ENCODE measurements at regions not wholly inside any gene's neighbourhood (a gene's known extent, or its start where the extent isn't known, plus 50 kb on each side); places are given as distances from the start of the nearest gene placed in this dataset.
"Not testable (repeated sequence)": the region's sequence is repeated elsewhere in the genome, so short reads cannot be mapped to it uniquely, and the experiment has no call there.

- H3K9me3 Mint-ChIP-seq (ENCODE audit: unreplicated experiment) = peaks cover 1% of the 10 kb centered on the region
- Histone ChIP-seq H3K36me3 (ENCODE audit: insufficient read depth, low read length) (no peaks in the 10 kb centered on the region), H3K79me2 (ENCODE audit: insufficient read depth, low read length) (no peaks in the 10 kb centered on the region), H3K27me3 (ENCODE audit: insufficient read depth, low read length) (no peaks in the 10 kb centered on the region), H3K4me2 (ENCODE audit: low read length) (peak overlapping the region; percentile 60), H4K20me1 (ENCODE audit: insufficient read depth, low read length) (no peaks in the 10 kb centered on the region), H3K9ac (ENCODE audit: low read length) (no peak overlapping the region), H2AFZ (ENCODE audit: low read depth, low read length) (no peak overlapping the region), H3K9me3 (ENCODE audit: insufficient read depth, low read depth, low read length) (no peaks in the 10 kb centered on the region), H3K27ac (ENCODE audit: low read depth, low read length) (no peak overlapping the region), H3K4me3 (ENCODE audit: insufficient read depth, low read depth, low read length) (no peak overlapping the region), H3K4me1 (ENCODE audit: insufficient read depth, low read length) (no peaks in the 10 kb centered on the region)
- peaks cover 7% of the 10 kb centered on the region for H3K4me1 Mint-ChIP-seq (ENCODE audit: low read depth, unreplicated experiment)
- FAIRE-seq = no peak
- H3K27ac Mint-ChIP-seq (ENCODE audit: unreplicated experiment) = no peak overlapping the region
- no peak overlapping the region for H3K4me3 Mint-ChIP-seq (ENCODE audit: unreplicated experiment)
- H3K36me3 Mint-ChIP-seq (ENCODE audit: low read depth, unreplicated experiment) = peaks cover 3% of the 10 kb centered on the region
- TF ChIP-seq EZH2 (IDR thresholded peaks at IDR 0.05; ENCODE audit: insufficient read depth, low read length) (no peak), CTCF (IDR thresholded peaks at IDR 0.05; ENCODE audit: insufficient read depth, low read depth, low read length) (no peak)
- H3K27me3 Mint-ChIP-seq (ENCODE audit: low read depth, unreplicated experiment) = peaks cover 31% of the 10 kb centered on the region
- no peak for DNase-seq (ENCODE audit: low read depth)
These were observed 99.4 kb downstream of the SHANK2 start for GRCh38 chr11:71153005-71153390.

- H3K79me2 ChIP-seq (ENCODE audit: insufficient read depth, low read length); H3K9me3 ChIP-seq (ENCODE audit: insufficient read depth, low read depth, low read length); H3K36me3 ChIP-seq (ENCODE audit: insufficient read depth, low read length); H3K36me3 Mint-ChIP-seq (ENCODE audit: low read depth, unreplicated experiment); FAIRE-seq; H3K27ac Mint-ChIP-seq (ENCODE audit: unreplicated experiment); H3K9ac ChIP-seq (ENCODE audit: low read length); H3K4me1 Mint-ChIP-seq (ENCODE audit: low read depth, unreplicated experiment); H3K9me3 Mint-ChIP-seq (ENCODE audit: unreplicated experiment); H3K4me1 ChIP-seq (ENCODE audit: insufficient read depth, low read length); H4K20me1 ChIP-seq (ENCODE audit: insufficient read depth, low read length); H3K4me3 Mint-ChIP-seq (ENCODE audit: unreplicated experiment); DNase-seq (ENCODE audit: low read depth); H2AFZ ChIP-seq (ENCODE audit: low read depth, low read length); H3K27ac ChIP-seq (ENCODE audit: low read depth, low read length); H3K27me3 ChIP-seq (ENCODE audit: insufficient read depth, low read length); H3K4me3 ChIP-seq (ENCODE audit: insufficient read depth, low read depth, low read length): not testable (repeated sequence)
- H3K27me3 Mint-ChIP-seq (ENCODE audit: low read depth, unreplicated experiment) = peaks cover 31% of the 10 kb centered on the region
- H3K4me2 ChIP-seq (ENCODE audit: low read length) = peak overlapping the region; percentile 60
These were observed 99.9 kb downstream of the SHANK2 start for GRCh38 chr11:71152312-71153004.

- no peak overlapping the region for H3K27ac Mint-ChIP-seq (ENCODE audit: unreplicated experiment)
- Histone ChIP-seq H3K36me3 (ENCODE audit: insufficient read depth, low read length) (no peaks in the 10 kb centered on the region), H3K79me2 (ENCODE audit: insufficient read depth, low read length) (no peaks in the 10 kb centered on the region), H3K27me3 (ENCODE audit: insufficient read depth, low read length) (no peaks in the 10 kb centered on the region), H3K4me2 (ENCODE audit: low read length) (no peak overlapping the region), H3K9ac (ENCODE audit: low read length) (no peak overlapping the region), H3K27ac (ENCODE audit: low read depth, low read length) (no peak overlapping the region), H4K20me1 (ENCODE audit: insufficient read depth, low read length) (no peaks in the 10 kb centered on the region), H3K4me3 (ENCODE audit: insufficient read depth, low read depth, low read length) (no peak overlapping the region), H3K4me1 (ENCODE audit: insufficient read depth, low read length) (no peaks in the 10 kb centered on the region), H2AFZ (ENCODE audit: low read depth, low read length) (no peak overlapping the region), H3K9me3 (ENCODE audit: insufficient read depth, low read depth, low read length) (no peaks in the 10 kb centered on the region)
- H3K9me3 Mint-ChIP-seq (ENCODE audit: unreplicated experiment) = peaks cover 2% of the 10 kb centered on the region
- H3K36me3 Mint-ChIP-seq (ENCODE audit: low read depth, unreplicated experiment) = peaks cover 7% of the 10 kb centered on the region
- no peak overlapping the region for H3K4me3 Mint-ChIP-seq (ENCODE audit: unreplicated experiment)
- no peak for TF ChIP-seq EZH2 (IDR thresholded peaks at IDR 0.05; ENCODE audit: insufficient read depth, low read length)
- TF ChIP-seq CTCF (IDR thresholded peaks at IDR 0.05; ENCODE audit: insufficient read depth, low read depth, low read length) = no peak
- peaks cover 7% of the 10 kb centered on the region for H3K4me1 Mint-ChIP-seq (ENCODE audit: low read depth, unreplicated experiment)
- DNase-seq (ENCODE audit: low read depth) (no peak), FAIRE-seq (no peak)
- peaks cover 32% of the 10 kb centered on the region for H3K27me3 Mint-ChIP-seq (ENCODE audit: low read depth, unreplicated experiment)
These were observed 100.8 kb downstream of the SHANK2 start for GRCh38 chr11:71151561-71151960.
